GM12878 (cell line): ENCODE measurements at regions not wholly inside any gene's neighbourhood (a gene's known extent, or its start where the extent isn't known, plus 50 kb on each side); places are given as distances from the start of the nearest gene placed in this dataset.

Experiments used
- ATAC-seq: fragments of 200-7000 bp; cut with Tn5 transposase; 3 replicates; pipeline ENCODE4 v1.9.1; 2020; ENCODE audit warnings: mild to moderate bottlenecking, moderate library complexity
- BruUV-seq: library from RNA; stranded (reverse); fragments of 400-500 nt; replicated peaks from 2 replicates; lab custom pipeline; 2021; lab: Mats Ljungman, UMichigan
- CTCF ChIA-PET: fragments of 300-600 bp; sonication (Branson Sonifier 250); formaldehyde crosslinking; extraction: SDS; loops from one replicate; lab custom pipeline; 2021; ENCODE audit warnings: inconsistent platforms; lab: Yijun Ruan, JAX
- POLR2A ChIA-PET: fragments of 350-600 bp; formaldehyde crosslinking; extraction: SDS; loops from one replicate; lab custom pipeline; 2021; ENCODE audit warnings: inconsistent platforms; lab: Charles Lee
- RAD21 ChIA-PET: fragments of 300-600 bp; sonication (Branson Sonifier 250); formaldehyde crosslinking; loops from one replicate; lab custom pipeline; 2023; ENCODE audit warnings: antibody characterized with exemption; ENCODE audit not compliant: unreplicated experiment; lab: Charles Lee
- SMC1A ChIA-PET: fragments of 300-600 bp; sonication (Branson Sonifier 250); formaldehyde crosslinking; loops from one replicate; lab custom pipeline; 2023; ENCODE audit not compliant: unreplicated experiment, uncharacterized antibody; lab: Charles Lee
- DNase-seq: peaks from one replicate; pipeline ENCODE4 v3.0.0-alpha.2; 2011; ENCODE audit warnings: low read depth, low spot score
- FAIRE-seq: peaks from 3 replicates; lab custom pipeline; 2011; peaks lifted over from hg19 to GRCh38; lab: Jason Lieb, UNC
- H2AFZ ChIP-seq: 2 replicates; pipeline ENCODE4 v1.6.0; 2011; ENCODE audit warnings: low read depth, low read length, control low read depth; ENCODE audit not compliant: control insufficient read depth
- H3K27ac ChIP-seq: 2 replicates; pipeline ENCODE4 v1.5.1; 2011; ENCODE audit warnings: control low read depth; ENCODE audit not compliant: control insufficient read depth, insufficient read depth
- H3K27me3 ChIP-seq, 2 experiments: replicated peaks in 1 of 2; 2 replicates each; pipeline versions ENCODE4 v1.6.0 to v1.6.1; 2011; ENCODE audit warnings: low read length in 1 of 2; ENCODE audit not compliant: control insufficient read depth in 2 of 2, insufficient read depth in 2 of 2
- H3K36me3 ChIP-seq, 2 experiments: 2 replicates each; pipeline ENCODE4 v1.5.1; 2011; ENCODE audit warnings: low read length in 1 of 2; ENCODE audit not compliant: control insufficient read depth in 2 of 2, insufficient read depth in 2 of 2
- H3K4me1 ChIP-seq: 2 replicates; pipeline ENCODE4 v1.6.1; 2011; ENCODE audit warnings: mild to moderate bottlenecking, low read length, moderate library complexity, mixed read lengths; ENCODE audit not compliant: control insufficient read depth, insufficient read depth
- H3K4me2 ChIP-seq: 2 replicates; pipeline ENCODE4 v1.6.0; 2011; ENCODE audit warnings: control low read depth; ENCODE audit not compliant: control insufficient read depth, insufficient read depth
- H3K4me3 ChIP-seq: fragments of 200-600 bp; sonication (generic); 2 replicates; pipeline ENCODE4 v1.5.1; 2016
- H3K79me2 ChIP-seq: 2 replicates; pipeline ENCODE4 v1.6.0; 2011; ENCODE audit warnings: low read length; ENCODE audit not compliant: control insufficient read depth, insufficient read depth
- H3K9ac ChIP-seq: 2 replicates; pipeline ENCODE4 v1.8.0; 2011; ENCODE audit warnings: low read length, control low read depth, mixed read lengths; ENCODE audit not compliant: control insufficient read depth, insufficient read depth
- H3K9me3 ChIP-seq: replicated peaks from 3 replicates; pipeline ENCODE4 v1.5.1; 2011; ENCODE audit warnings: mild to moderate bottlenecking, low read length; ENCODE audit not compliant: control insufficient read depth, insufficient read depth
- H4K20me1 ChIP-seq: 2 replicates; pipeline ENCODE4 v1.6.0; 2011; ENCODE audit not compliant: control insufficient read depth, insufficient read depth
- BCLAF1 ChIP-seq: fragments of 450-650 bp; IDR thresholded peaks from 2 replicates; pipeline ENCODE4 v1.6.1; 2017; ENCODE audit warnings: antibody characterized with exemption, mild to moderate bottlenecking, moderate library complexity
- DPF2 ChIP-seq: fragments of 450-650 bp; IDR thresholded peaks from 2 replicates; pipeline ENCODE4 v1.6.1; 2017; ENCODE audit warnings: mild to moderate bottlenecking
- NFIC ChIP-seq: IDR thresholded peaks from 2 replicates; pipeline ENCODE4 v1.6.1; 2012; ENCODE audit warnings: low read depth, mild to moderate bottlenecking, inconsistent platforms, low read length, moderate library complexity
- NR2F1 ChIP-seq: fragments of 450-650 bp; conservative IDR thresholded peaks from 2 replicates; pipeline ENCODE4 v1.6.1; 2017; ENCODE audit warnings: mild to moderate bottlenecking
- POLR2AphosphoS2 ChIP-seq: IDR thresholded peaks from 2 replicates; pipeline ENCODE4 v1.6.1; 2011; ENCODE audit warnings: low read depth, mild to moderate bottlenecking, low read length, improper control_type of control experiment, moderate library complexity
- RAD21 ChIP-seq: IDR thresholded peaks from 2 replicates; pipeline ENCODE4 v1.6.1; 2011; ENCODE audit warnings: mild to moderate bottlenecking, low read depth, low read length, moderate library complexity; ENCODE audit not compliant: insufficient read depth
- SMAD1 ChIP-seq: fragments of 450-650 bp; IDR thresholded peaks from 2 replicates; pipeline ENCODE4 v1.6.1; 2018; ENCODE audit warnings: mild to moderate bottlenecking, low read depth; ENCODE audit not compliant: partially characterized antibody
- SMARCA5 ChIP-seq: fragments of 450-650 bp; IDR thresholded peaks from 2 replicates; pipeline ENCODE4 v1.6.1; 2017; ENCODE audit warnings: mild to moderate bottlenecking
- TAF1 ChIP-seq: IDR thresholded peaks from 2 replicates; pipeline ENCODE4 v1.6.1; 2011; ENCODE audit warnings: mild to moderate bottlenecking, low read depth, low read length, borderline replicate concordance
- WGBS: methylation state at CpG from one replicate; pipeline ENCODE4 v1.1.6; 2016; ENCODE audit warnings: low lambda C conversion rate; ENCODE audit not compliant: insufficient replicate concordance, insufficient coverage; ENCODE audit errors: missing lambda C conversion rate; 5-methylcytosine and 5-hydroxymethylcytosine counted together
- in situ Hi-C: fragments of 300-500 bp; cut with MboI; formaldehyde crosslinking; loops from 9 replicates; pipeline ENCODE4 v1.14.3; 2018; ENCODE audit warnings: mixed read lengths
- intact Hi-C: fragments of 100-400 bp; cut with micrococcal nuclease; formaldehyde crosslinking; loops from one replicate; pipeline ENCODE4 v1.14.2; 2022; ENCODE audit not compliant: unreplicated experiment
- TF ChIP-seq, protein P1 (sequence below): fragments of 450-650 bp; IDR thresholded peaks from 2 replicates; pipeline ENCODE4 v1.6.1; 2018; ENCODE audit warnings: borderline replicate concordance, mild to moderate bottlenecking; ENCODE audit not compliant: partially characterized antibody
- TF ChIP-seq, protein P2 (sequence below): fragments of 450-650 bp; IDR thresholded peaks from 2 replicates; pipeline ENCODE4 v1.6.1; 2017; ENCODE audit warnings: mild to moderate bottlenecking
- TF ChIP-seq, protein P3 (sequence below): IDR thresholded peaks from 2 replicates; pipeline ENCODE4 v1.6.1; 2012; ENCODE audit warnings: low read depth, low read length, improper control_type of control experiment

DNA sequence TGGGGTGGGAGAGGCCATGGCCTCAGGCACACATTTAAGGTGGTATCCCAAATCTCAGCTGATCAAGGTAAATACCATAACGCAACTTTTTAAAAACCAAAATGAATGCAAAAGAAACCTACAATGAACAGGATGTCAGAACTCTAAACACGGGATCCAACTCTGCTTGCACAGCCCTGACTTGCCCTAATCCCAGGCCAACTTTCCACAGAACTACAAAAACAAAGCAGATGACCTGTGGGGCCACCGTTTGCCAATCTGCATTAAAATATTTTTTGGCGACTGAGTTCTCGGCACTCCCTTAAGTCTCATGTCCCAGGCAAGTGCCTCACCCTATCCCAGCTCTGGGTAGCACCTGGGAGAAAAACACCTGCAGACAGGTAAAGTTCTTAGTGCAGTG, 110.5 kb downstream of the ZFP64 start:
- no peak for FAIRE-seq
- DNase-seq = no peak
- no peak overlapping the region for H3K9ac ChIP-seq
- no peak overlapping the region for H2AFZ ChIP-seq
- intact Hi-C loops = loop anchor here (5.0 kb wide), 1 partner anchor 284 kb away; no protein-coding TSS in a partner anchor
- ChIA-PET RAD21 (no interaction called here), CTCF (interaction anchor here (1.7 kb wide), 1 partner anchor 486 kb away, joined by 5 read pairs; no protein-coding TSS in a partner anchor), SMC1A (interaction anchor here (0.5 to 0.6 kb wide), 2 partner anchors 92 to 1161 kb away, joined by 3 read pairs; no protein-coding TSS in a partner anchor), POLR2A (interaction anchor here (0.5 kb wide), 1 partner anchor 213 kb away, joined by 3 read pairs; no protein-coding TSS in a partner anchor)
- no peaks in the 10 kb centered on the region for H4K20me1 ChIP-seq
- H3K27me3 ChIP-seq = no peaks in the 10 kb centered on the region
- no peak for ATAC-seq
- H3K36me3 ChIP-seq = no peaks in the 10 kb centered on the region
- no peak overlapping the region for H3K27ac ChIP-seq
- no peaks in the 10 kb centered on the region for H3K4me1 ChIP-seq
- WGBS = 94% methylated on average over 5 of the region's 5 CpGs
- BruUV-seq = no TSS peak
- H3K79me2 ChIP-seq = no peaks in the 10 kb centered on the region
- H3K9me3 ChIP-seq = no peaks in the 10 kb centered on the region
- H3K4me2 ChIP-seq = no peak overlapping the region
- TF ChIP-seq, protein P1, sequence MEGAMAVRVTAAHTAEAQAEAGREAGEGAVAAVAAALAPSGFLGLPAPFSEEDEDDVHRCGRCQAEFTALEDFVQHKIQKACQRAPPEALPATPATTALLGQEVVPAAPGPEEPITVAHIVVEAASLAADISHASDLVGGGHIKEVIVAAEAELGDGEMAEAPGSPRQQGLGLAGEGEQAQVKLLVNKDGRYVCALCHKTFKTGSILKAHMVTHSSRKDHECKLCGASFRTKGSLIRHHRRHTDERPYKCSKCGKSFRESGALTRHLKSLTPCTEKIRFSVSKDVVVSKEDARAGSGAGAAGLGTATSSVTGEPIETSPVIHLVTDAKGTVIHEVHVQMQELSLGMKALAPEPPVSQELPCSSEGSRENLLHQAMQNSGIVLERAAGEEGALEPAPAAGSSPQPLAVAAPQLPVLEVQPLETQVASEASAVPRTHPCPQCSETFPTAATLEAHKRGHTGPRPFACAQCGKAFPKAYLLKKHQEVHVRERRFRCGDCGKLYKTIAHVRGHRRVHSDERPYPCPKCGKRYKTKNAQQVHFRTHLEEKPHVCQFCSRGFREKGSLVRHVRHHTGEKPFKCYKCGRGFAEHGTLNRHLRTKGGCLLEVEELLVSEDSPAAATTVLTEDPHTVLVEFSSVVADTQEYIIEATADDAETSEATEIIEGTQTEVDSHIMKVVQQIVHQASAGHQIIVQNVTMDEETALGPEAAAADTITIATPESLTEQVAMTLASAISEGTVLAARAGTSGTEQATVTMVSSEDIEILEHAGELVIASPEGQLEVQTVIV = no peak
- TF ChIP-seq POLR2AphosphoS2 (no peak), RAD21 (no peak), BCLAF1 (no peak), TAF1 (no peak), NFIC (no peak), NR2F1 (no peak), SMARCA5 (no peak), SMAD1 (no peak), DPF2 (no peak)
- TF ChIP-seq, protein P2, sequence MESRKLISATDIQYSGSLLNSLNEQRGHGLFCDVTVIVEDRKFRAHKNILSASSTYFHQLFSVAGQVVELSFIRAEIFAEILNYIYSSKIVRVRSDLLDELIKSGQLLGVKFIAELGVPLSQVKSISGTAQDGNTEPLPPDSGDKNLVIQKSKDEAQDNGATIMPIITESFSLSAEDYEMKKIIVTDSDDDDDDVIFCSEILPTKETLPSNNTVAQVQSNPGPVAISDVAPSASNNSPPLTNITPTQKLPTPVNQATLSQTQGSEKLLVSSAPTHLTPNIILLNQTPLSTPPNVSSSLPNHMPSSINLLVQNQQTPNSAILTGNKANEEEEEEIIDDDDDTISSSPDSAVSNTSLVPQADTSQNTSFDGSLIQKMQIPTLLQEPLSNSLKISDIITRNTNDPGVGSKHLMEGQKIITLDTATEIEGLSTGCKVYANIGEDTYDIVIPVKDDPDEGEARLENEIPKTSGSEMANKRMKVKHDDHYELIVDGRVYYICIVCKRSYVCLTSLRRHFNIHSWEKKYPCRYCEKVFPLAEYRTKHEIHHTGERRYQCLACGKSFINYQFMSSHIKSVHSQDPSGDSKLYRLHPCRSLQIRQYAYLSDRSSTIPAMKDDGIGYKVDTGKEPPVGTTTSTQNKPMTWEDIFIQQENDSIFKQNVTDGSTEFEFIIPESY = no peak
- TF ChIP-seq, protein P3, sequence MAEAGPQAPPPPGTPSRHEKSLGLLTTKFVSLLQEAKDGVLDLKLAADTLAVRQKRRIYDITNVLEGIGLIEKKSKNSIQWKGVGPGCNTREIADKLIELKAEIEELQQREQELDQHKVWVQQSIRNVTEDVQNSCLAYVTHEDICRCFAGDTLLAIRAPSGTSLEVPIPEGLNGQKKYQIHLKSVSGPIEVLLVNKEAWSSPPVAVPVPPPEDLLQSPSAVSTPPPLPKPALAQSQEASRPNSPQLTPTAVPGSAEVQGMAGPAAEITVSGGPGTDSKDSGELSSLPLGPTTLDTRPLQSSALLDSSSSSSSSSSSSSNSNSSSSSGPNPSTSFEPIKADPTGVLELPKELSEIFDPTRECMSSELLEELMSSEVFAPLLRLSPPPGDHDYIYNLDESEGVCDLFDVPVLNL = no peak
- TF ChIP-seq, all 136 proteins: peak for 0
- no peak overlapping the region for H3K4me3 ChIP-seq
- in situ Hi-C loops = no loop called here
